ENCODE measurements at regions not wholly inside any gene's neighbourhood (a gene's known extent, or its start where the extent isn't known, plus 50 kb on each side); places are given as distances from the start of the nearest gene placed in this dataset.

GRCh38 chr7:65454469-65454868 is 80.8 kb downstream of the ZNF92 start:
- no peak for TF ChIP-seq CTCF (IDR thresholded peaks at IDR 0.05; ENCODE audit: low read length)
- no peak for TF ChIP-seq EZH2 (IDR thresholded peaks at IDR 0.05; ENCODE audit: borderline replicate concordance, low read length)
